GM19438 (cell line): ENCODE measurements at regions not wholly inside any gene's neighbourhood (a gene's known extent, or its start where the extent isn't known, plus 50 kb on each side); places are given as distances from the start of the nearest gene placed in this dataset.
"Not testable (repeated sequence)": the region's sequence is repeated elsewhere in the genome, so short reads cannot be mapped to it uniquely, and the experiment has no call there.

Experiments used
- ATAC-seq: cut with Tn5 transposase; IDR thresholded peaks from one replicate; pipeline ENCODE4 v1.9.1; 2021; ENCODE audit warnings: low read depth; ENCODE audit not compliant: unreplicated experiment

DNA sequence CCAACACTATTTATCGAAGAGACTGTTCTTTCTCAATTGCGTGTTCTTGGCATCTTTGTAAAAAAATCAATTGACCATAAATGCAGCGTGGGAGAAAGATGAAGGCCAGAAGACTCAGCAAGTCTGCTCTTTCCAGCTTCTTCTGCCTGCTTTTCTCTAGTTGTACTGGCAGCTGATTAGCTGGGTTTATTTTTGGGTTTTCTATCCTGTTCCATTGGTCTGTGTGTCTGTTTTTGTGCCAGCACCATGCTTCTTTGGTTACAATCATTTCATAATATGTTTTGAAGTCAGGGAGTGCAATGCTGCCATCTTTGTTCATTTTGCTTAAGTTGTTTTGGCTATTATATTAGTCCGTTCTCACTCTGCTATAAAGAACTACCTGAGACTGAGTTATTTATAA is 201.8 kb upstream of the B3GALT2 start:
- no peak for ATAC-seq

DNA sequence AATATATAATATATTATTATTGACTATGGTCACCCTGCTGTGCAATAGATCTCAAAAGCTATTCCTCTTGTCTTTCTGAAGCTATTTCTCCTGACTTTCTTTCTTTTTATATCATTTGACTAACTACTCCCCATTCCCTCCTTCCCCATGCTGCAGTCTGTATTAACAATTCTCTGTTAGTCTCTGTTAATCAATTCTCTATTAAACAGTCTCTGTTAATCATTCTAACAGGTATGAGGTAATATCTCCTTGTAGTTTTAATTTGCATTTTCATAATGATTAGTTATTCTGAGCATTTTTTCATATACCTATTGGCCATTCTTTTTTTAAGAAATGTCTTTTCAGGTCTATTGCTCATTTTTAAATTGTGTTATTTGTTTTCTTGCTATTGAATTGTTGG is 201.0 kb upstream of the B3GALT2 start:
- no peak for ATAC-seq

DNA sequence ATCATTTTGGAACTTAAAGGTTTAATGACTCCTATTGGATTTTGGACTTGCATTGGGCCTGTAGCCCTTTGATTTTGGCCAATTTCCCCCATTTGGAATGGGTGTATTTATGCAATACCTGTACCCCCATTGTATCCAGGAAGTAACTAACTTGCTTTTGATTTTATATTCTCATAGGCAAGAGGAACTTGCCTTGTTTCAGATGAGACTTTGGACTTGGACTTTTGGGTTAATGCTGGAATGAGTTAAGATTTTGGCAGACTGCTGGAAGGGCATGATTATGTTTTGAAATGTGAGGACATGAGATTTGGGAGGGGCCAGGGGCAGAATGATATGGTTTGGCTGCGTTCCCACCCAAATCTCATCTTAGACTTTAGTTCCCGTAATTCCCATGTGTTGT is 192.0 kb upstream of the B3GALT2 start:
- ATAC-seq: not testable (repeated sequence)

DNA sequence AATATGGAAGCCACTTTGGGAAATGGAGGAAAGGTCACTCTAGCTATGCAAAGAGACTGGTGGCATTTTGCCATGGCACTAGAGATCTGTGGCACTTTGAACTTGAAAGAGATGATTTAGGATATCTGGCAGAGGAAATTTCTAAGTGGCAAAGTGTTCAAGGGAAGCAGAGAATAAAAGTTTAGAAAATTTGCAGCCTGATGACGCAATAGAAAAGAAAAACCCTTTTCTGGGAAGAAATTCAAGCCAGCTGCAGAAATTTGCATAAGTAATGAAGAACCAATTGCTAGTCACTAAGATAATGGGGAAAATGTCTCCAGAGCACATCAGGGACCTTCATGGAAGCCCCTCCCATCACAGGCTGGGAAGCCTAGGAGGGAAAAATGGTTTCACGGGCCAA is 191.1 kb upstream of the B3GALT2 start:
- no peak for ATAC-seq

DNA sequence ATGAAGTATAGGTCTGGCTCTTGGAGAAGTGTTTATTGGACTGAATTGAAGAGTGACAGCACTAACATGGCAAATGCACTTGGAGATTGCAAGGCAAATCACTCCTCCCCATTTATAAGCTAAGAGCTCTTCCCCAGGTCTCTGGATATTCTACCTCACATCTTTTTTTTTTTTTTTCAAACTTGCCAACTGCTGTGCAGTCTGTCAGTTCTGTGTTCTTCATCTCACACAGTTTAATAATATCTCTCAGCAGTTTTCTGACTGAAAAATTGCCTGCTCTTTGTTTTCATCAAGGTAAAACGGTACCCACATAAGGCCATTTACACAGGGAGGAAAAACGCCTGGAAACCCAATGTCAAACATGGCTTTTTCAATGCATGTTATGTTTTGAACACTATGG is 186.1 kb upstream of the B3GALT2 start:
- ATAC-seq: no peak

- no peak for ATAC-seq
These were observed 181.9 kb upstream of the B3GALT2 start for GRCh38 chr1:193368302-193368701.

DNA sequence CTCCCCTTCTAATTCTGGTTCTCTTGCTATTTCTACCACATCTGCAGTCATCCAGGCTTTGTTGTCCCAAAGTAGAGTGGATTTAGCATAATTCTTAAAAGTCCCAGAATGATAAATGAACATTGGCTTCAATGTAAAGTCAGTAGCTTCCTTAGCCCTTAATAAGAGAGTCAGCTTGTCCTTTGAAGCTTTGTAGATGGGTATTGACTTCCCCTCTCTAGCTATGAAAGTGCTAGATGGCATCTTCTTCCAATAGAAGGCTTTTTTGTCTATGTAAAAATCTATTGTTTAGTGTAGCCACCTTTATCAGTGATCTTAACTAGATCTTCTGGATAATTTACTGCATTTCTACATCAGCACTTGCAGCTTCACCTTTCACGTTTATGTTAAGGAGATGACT is 181.4 kb upstream of the B3GALT2 start:
- ATAC-seq: no peak

DNA sequence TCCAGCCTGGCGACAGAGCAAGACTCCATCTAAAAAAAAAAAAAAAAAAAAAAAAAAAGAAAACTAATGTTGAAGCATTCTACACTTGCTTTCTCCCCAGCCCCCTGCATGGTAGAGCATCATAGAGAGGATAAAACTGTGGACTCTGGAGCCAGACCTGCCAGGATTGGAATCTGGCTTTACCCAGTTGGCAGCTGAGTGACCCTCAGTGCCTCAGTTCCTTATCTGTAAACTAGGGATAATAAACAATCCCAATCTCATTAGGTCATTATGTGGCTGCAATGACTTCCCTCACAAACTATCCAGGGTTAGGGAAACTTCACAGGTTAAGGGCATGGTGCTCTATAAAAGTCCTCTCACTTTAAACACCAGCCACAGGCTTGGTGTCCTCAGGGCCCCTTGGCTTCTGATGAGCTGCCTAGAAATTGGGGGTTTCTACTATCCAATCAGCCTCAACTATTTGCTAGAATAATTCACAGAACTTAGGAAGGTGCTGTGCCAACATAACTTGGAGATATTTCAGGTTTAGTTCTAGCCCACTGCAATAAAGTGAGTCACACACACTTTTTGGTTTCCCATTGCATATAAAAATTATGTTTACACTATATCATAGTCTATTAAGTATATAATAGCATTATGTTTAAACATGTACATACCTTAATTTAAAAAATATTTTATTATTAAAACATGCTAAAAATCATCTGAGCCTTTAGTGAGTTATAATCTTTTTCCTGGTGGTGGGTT is 180.5 kb upstream of the B3GALT2 start:
- no peak for ATAC-seq

DNA sequence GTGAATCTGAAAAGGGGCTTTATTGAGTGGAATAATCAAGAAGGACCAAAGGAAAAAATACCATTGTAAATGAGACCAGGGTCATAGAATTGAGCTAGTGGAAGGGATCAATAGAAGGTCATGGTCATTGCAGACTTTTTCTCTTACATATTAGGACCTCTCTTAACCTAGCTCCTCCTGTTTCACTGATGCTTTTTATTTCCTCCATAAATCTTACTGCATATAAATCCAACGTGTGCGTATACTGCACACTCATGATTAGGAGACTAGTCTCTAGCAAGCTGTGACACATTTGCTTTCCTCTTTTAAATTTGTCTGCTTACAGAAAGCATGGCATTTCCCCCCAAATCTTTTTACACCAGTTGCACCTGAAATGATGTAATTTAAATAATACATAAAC is 179.6 kb upstream of the B3GALT2 start:
- no peak for ATAC-seq

- no peak for ATAC-seq
These were observed 173.2 kb upstream of the B3GALT2 start for GRCh38 chr1:193359631-193360030.

- ATAC-seq: no peak
These were observed 172.0 kb upstream of the B3GALT2 start for GRCh38 chr1:193358419-193358818.

GRCh38 chr1:193356249-193356648 is 169.8 kb upstream of the B3GALT2 start:
- ATAC-seq: no peak

- ATAC-seq: no peak
These were observed 169.2 kb upstream of the B3GALT2 start for GRCh38 chr1:193355626-193356025.

GRCh38 chr1:193355178-193355577 is 168.8 kb upstream of the B3GALT2 start:
- ATAC-seq: no peak

DNA sequence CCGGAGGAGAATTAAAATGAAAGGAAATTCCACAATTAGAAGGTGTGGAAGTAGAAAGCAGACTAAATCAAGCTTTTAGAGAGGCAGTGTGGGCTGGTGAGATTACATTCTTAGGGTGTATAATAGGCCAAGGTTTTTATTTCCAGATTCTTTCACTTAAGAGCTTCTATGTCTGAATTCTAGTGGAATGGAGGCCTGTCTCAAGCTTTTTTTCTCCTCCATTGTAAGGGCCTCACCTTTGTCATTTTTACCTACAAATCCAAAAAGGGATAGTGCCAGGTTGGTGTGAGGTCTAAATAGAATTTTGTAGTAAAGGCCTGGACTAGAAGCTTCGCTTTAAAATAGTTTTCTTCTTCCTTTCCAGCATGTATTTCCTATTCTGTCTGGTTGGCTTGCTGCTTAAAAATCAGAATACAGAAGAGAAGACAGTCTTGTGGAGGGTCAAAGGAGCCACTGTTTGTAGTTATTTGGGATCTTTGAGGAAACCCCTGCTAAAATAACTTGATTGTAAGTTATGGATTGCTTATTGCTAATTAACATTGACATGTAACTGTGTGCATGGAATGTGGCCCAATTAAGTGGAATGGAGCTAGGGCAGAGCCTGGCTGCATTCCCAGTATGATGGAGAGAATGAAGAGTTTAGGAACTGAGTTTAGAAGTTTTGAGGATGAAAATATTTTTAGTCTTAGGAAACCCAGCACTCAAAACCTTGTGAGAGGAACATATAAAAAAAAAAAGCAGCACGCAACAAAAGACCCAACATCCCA is 162.5 kb upstream of the B3GALT2 start:
- ATAC-seq: no peak

GRCh38 chr1:193348091-193348768 is 161.8 kb upstream of the B3GALT2 start:
- ATAC-seq: no peak

DNA sequence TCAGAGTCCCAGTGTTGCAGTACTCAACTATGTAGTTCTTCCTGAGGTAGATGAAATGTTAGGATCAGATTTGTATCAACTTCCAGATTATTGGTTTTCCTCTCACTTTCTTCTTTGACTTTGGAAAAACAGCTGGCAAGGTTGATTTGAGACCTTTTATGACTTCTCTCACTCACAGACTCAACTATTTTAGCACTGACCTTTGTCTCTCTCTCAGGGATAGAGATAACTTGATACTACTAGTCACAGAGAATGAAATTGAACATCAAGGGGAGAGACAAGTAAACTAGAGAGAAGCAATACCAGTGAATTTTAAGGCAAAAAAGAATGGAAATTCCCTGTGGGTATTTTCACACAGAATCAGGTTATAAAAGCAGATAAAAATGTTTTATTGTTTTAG is 159.7 kb upstream of the B3GALT2 start:
- ATAC-seq: no peak

DNA sequence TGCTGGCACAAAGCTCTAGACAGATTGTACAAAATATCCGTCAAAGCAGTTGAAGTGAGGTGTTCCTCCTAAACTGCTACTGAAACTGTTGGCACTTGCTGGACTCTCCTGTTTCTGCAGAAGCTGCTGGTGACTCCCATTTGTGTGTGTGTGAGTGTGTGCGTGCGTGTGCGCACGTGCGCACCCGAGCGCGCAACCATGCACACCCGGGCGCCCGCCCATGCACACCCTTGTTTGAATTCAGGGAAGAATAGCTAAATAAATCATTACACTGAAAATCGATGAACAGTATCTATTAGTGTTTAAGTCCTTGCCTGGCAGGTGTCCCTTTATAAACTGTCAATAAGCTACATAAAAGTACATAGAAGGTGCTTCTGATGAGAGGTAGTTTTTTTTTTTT is 156.4 kb upstream of the B3GALT2 start:
- ATAC-seq: no peak

- no peak for ATAC-seq
These were observed 153.9 kb upstream of the B3GALT2 start for GRCh38 chr1:193340331-193340730.

DNA sequence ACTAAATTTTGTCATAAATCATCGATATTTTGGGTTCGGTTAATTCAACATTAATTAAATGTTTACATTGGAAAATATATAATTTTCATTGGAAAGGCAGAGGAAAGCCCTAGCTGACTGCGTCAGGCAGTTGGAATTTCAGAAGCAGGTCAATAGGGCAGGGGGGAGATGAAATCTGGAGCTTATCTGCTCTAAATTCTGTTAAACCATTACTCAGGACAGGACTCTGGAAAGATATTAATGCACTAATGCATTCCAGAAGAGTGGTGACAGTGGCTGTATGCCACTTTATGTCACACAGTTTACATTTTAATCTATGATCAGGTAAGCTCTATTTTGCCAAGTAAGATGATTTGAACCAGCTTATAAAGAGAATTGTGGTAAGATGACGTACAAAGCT is 153.0 kb upstream of the B3GALT2 start:
- no peak for ATAC-seq

GRCh38 chr1:193338194-193338593 is 151.8 kb upstream of the B3GALT2 start:
- no peak for ATAC-seq
